A673 (cell line): ENCODE measurements at regions not wholly inside any gene's neighbourhood (a gene's known extent, or its start where the extent isn't known, plus 50 kb on each side); places are given as distances from the start of the nearest gene placed in this dataset.

ENCODE experiments used
- CTCF ChIP-seq: fragments of 300-800, 200-600 bp; sonication (generic); conservative IDR thresholded peaks from 2 replicates; pipeline ENCODE4 v1.5.1; 2017; ENCODE audit warnings: low read depth, mild to moderate bottlenecking, antibody characterized with exemption, low read length, moderate library complexity, mixed read lengths
- EZH2 ChIP-seq: fragments of 200-600 bp; sonication (generic); IDR thresholded peaks from 2 replicates; pipeline ENCODE4 v1.6.1; 2017; ENCODE audit warnings: borderline replicate concordance, low read depth, mild to moderate bottlenecking, mixed read lengths, antibody characterized with exemption, low read length; ENCODE audit not compliant: poor library complexity, severe bottlenecking

- TF ChIP-seq EZH2 (no peak), CTCF (no peak)
Measured at GRCh38 chr10:59582058-59582457, 127.6 kb downstream of the SLC16A9 start.
